Effector CD8-positive, alpha-beta T cell (primary cell): ENCODE measurements at regions not wholly inside any gene's neighbourhood (a gene's known extent, or its start where the extent isn't known, plus 50 kb on each side); places are given as distances from the start of the nearest gene placed in this dataset.

Experiments used
- DNase-seq: peaks from one replicate; lab custom pipeline; 2025; lab: John Stamatoyannopoulos, UW

GRCh38 chr5:175034924-175035323, 310.5 kb downstream of the MSX2 start:
- DNase-seq, result no peak

GRCh38 chr5:175032741-175033151, 308.4 kb downstream of the MSX2 start:
- DNase-seq, result no peak

GRCh38 chr5:175032013-175032412, 307.6 kb downstream of the MSX2 start:
- DNase-seq, result no peak

GRCh38 chr5:175027390-175027789, 303.0 kb downstream of the MSX2 start:
- DNase-seq, result no peak

- DNase-seq, result no peak
These were observed 300.7 kb downstream of the MSX2 start for GRCh38 chr5:175025077-175025476.

GRCh38 chr5:175021841-175022625, 297.7 kb downstream of the MSX2 start:
- DNase-seq, result no peak

GRCh38 chr5:175021321-175021720, 296.9 kb downstream of the MSX2 start:
- no peak for DNase-seq

GRCh38 chr5:175015028-175015685, 290.8 kb downstream of the MSX2 start:
- no peak for DNase-seq

GRCh38 chr5:175013251-175013650, 288.9 kb downstream of the MSX2 start:
- no peak for DNase-seq

- no peak for DNase-seq
These were observed 287.9 kb downstream of the MSX2 start for GRCh38 chr5:175012267-175012666.

GRCh38 chr5:175003531-175003930, 279.1 kb downstream of the MSX2 start:
- no peak for DNase-seq

GRCh38 chr5:175001876-175002645, 277.7 kb downstream of the MSX2 start:
- DNase-seq, result no peak

- DNase-seq, result no peak
These were observed 276.9 kb downstream of the MSX2 start for GRCh38 chr5:175001311-175001710.

- DNase-seq, result no peak
These were observed 275.2 kb downstream of the MSX2 start for GRCh38 chr5:174999581-174999980.

- no peak for DNase-seq
These were observed 273.8 kb downstream of the MSX2 start for GRCh38 chr5:174998131-174998730.

- DNase-seq, result no peak
These were observed 273.3 kb downstream of the MSX2 start for GRCh38 chr5:174997688-174998087.

GRCh38 chr5:174996941-174997340, 272.6 kb downstream of the MSX2 start:
- no peak for DNase-seq

- no peak for DNase-seq
These were observed 271.4 kb downstream of the MSX2 start for GRCh38 chr5:174995827-174996226.

GRCh38 chr5:174991847-174992246, 267.5 kb downstream of the MSX2 start:
- no peak for DNase-seq

- DNase-seq, result no peak
These were observed 266.5 kb downstream of the MSX2 start for GRCh38 chr5:174990909-174991308.

- no peak for DNase-seq
These were observed 263.1 kb downstream of the MSX2 start for GRCh38 chr5:174987443-174988012.

- no peak for DNase-seq
These were observed 260.5 kb downstream of the MSX2 start for GRCh38 chr5:174984863-174985262.
